K562 (cell line): ENCODE measurements at regions not wholly inside any gene's neighbourhood (a gene's known extent, or its start where the extent isn't known, plus 50 kb on each side); places are given as distances from the start of the nearest gene placed in this dataset.

Experiments used
- ATAC-seq: fragments of 200-7000 bp; cut with Tn5 transposase; 3 replicates; pipeline ENCODE4 v1.9.1; 2020; ENCODE audit warnings: moderate library complexity
- BruUV-seq: library from RNA; stranded (reverse); fragments of 400-500 nt; replicated peaks from 2 replicates; lab custom pipeline; 2021; lab: Mats Ljungman, UMichigan
- CTCF ChIA-PET: fragments of 300-600 bp; formaldehyde crosslinking; extraction: SDS; loops from one replicate; lab custom pipeline; 2021; ENCODE audit warnings: low intra/inter-chr PET ratio; lab: Yijun Ruan, JAX
- POLR2A ChIA-PET: fragments of 300-600, 350-650 bp; sonication (Branson Sonifier 250); formaldehyde crosslinking; extraction: SDS; loops from one replicate; lab custom pipeline; 2021; ENCODE audit warnings: antibody characterized with exemption, inconsistent platforms; lab: Yijun Ruan, JAX
- DNase-seq, 4 experiments: peaks; one replicate each; pipeline versions ENCODE4 v3.0.0 to v3.0.0-alpha.2; 2011 to 2018; ENCODE audit warnings: low spot score in 3 of 4, mixed read lengths in 3 of 4; ENCODE audit errors: extremely low read depth in 1 of 4
- FAIRE-seq: peaks from 2 replicates; lab custom pipeline; 2011; peaks lifted over from hg19 to GRCh38; lab: Jason Lieb, UNC
- H2AFZ ChIP-seq: 2 replicates; pipeline ENCODE4 v1.6.0; 2011; ENCODE audit warnings: low read depth, low read length, control low read depth, inconsistent platforms
- H3K27ac ChIP-seq: fragments of 200-600 bp; 3 replicates; pipeline ENCODE4 v1.8.0; 2011; ENCODE audit warnings: low read depth, mild to moderate bottlenecking, control low read depth, inconsistent platforms, low read length, moderate library complexity, mixed read lengths; ENCODE audit errors: extremely low read depth
- H3K27me3 ChIP-seq, 2 experiments: fragments of 300-600 bp in 1 of 2; 2 replicates in 1 of 2; 3 replicates in 1 of 2; pipeline versions ENCODE4 v1.6.0 to v1.8.0; 2011; ENCODE audit warnings: inconsistent platforms in 2 of 2, low read length in 2 of 2, mild to moderate bottlenecking in 1 of 2, mixed read lengths in 1 of 2, moderate library complexity in 1 of 2; ENCODE audit not compliant: control insufficient read depth in 2 of 2, insufficient read depth in 2 of 2
- H3K36me3 ChIP-seq: fragments of 300-600 bp; 3 replicates; pipeline ENCODE4 v1.8.0; 2011; ENCODE audit warnings: mild to moderate bottlenecking, low read length, inconsistent platforms; ENCODE audit not compliant: control insufficient read depth, insufficient read depth
- H3K4me1 ChIP-seq, 2 experiments: fragments of 200-600 bp in 1 of 2; replicated peaks in 1 of 2; 2 replicates in 1 of 2; 3 replicates in 1 of 2; pipeline versions ENCODE4 v1.5.1 to v1.8.0; 2011; ENCODE audit warnings: inconsistent platforms in 2 of 2, low read length in 2 of 2, mild to moderate bottlenecking in 1 of 2, mixed read lengths in 1 of 2, moderate library complexity in 1 of 2; ENCODE audit not compliant: control insufficient read depth in 2 of 2, insufficient read depth in 2 of 2
- H3K4me2 ChIP-seq: 2 replicates; pipeline ENCODE4 v1.6.1; 2011; ENCODE audit warnings: low read length, control low read depth, inconsistent platforms, mixed read lengths; ENCODE audit not compliant: insufficient read depth
- H3K4me3 ChIP-seq: fragments of 200-600 bp; sonication (generic), shearing (Covaris generic); 2 replicates; pipeline ENCODE4 v1.5.1; 2016; ENCODE audit warnings: control low read depth, inconsistent platforms
- H3K79me2 ChIP-seq: fragments of 200-600 bp; 3 replicates; pipeline ENCODE4 v1.8.0; 2011; ENCODE audit warnings: low read length, inconsistent platforms; ENCODE audit not compliant: control insufficient read depth, insufficient read depth
- H3K9ac ChIP-seq, 2 experiments: 2 replicates each; pipeline versions ENCODE4 v1.6.0 to v1.6.1; 2011; ENCODE audit warnings: low read depth in 2 of 2, low read length in 2 of 2, control low read depth in 1 of 2, inconsistent platforms in 1 of 2, mild to moderate bottlenecking in 1 of 2, mixed read lengths in 1 of 2; ENCODE audit not compliant: insufficient read depth in 1 of 2
- H3K9me1 ChIP-seq: one replicate; pipeline ENCODE4 v1.6.0; 2011; ENCODE audit warnings: inconsistent platforms, mild to moderate bottlenecking, low read length, moderate library complexity; ENCODE audit not compliant: control insufficient read depth, insufficient read depth
- H3K9me3 ChIP-seq: replicated peaks from 2 replicates; pipeline ENCODE4 v1.5.1; 2011; ENCODE audit warnings: low read depth, low read length, inconsistent platforms; ENCODE audit not compliant: control insufficient read depth, insufficient read depth
- H4K20me1 ChIP-seq: replicated peaks from 2 replicates; pipeline ENCODE4 v1.6.1; 2011; ENCODE audit warnings: low read length, inconsistent platforms, mixed read lengths; ENCODE audit not compliant: control insufficient read depth, insufficient read depth
- BDP1 ChIP-seq: IDR thresholded peaks from 3 replicates; pipeline ENCODE4 v1.6.1; 2011; ENCODE audit not compliant: insufficient read length, insufficient read depth
- CREB3 ChIP-seq: fragments of 450-650 bp; conservative IDR thresholded peaks from 2 replicates; pipeline ENCODE4 v1.6.1; 2016; ENCODE audit warnings: missing genetic modification characterization, low read depth, mild to moderate bottlenecking, missing compliant biosample characterization, moderate library complexity
- EHMT2 ChIP-seq: fragments of 450-650 bp; IDR thresholded peaks from 2 replicates; pipeline ENCODE4 v1.6.1; 2018; ENCODE audit warnings: antibody characterized with exemption
- LEF1 ChIP-seq: fragments of 450-650 bp; IDR thresholded peaks from 2 replicates; pipeline ENCODE4 v1.6.1; 2016; ENCODE audit warnings: mild to moderate bottlenecking
- NCOR1 ChIP-seq: fragments of 450-650 bp; IDR thresholded peaks from 2 replicates; pipeline ENCODE4 v1.6.1; 2016; ENCODE audit warnings: mild to moderate bottlenecking, moderate library complexity
- NR0B1 ChIP-seq: fragments of 450-650 bp; IDR thresholded peaks from one replicate; pipeline ENCODE4 v1.6.1; 2018; ENCODE audit warnings: mild to moderate bottlenecking, moderate library complexity; ENCODE audit not compliant: partially characterized antibody
- POLR2B ChIP-seq: fragments of 450-650 bp; IDR thresholded peaks from 2 replicates; pipeline ENCODE4 v1.6.1; 2018; ENCODE audit warnings: low read depth; ENCODE audit not compliant: partially characterized antibody
- SIN3A ChIP-seq, 2 experiments: fragments of 150-350 bp in 1 of 2; IDR thresholded peaks; 2 replicates each; pipeline ENCODE4 v1.6.1; 2011 to 2016; ENCODE audit warnings: borderline replicate concordance in 2 of 2, low read depth in 2 of 2, low read length in 2 of 2, mild to moderate bottlenecking in 2 of 2, moderate library complexity in 2 of 2; ENCODE audit not compliant: control insufficient read depth in 1 of 2
- THAP12 ChIP-seq: fragments of 250-450 bp; sonication (Bioruptor Pico); IDR thresholded peaks from 2 replicates; pipeline ENCODE4 v1.9.0; 2021; ENCODE audit warnings: mild to moderate bottlenecking, inconsistent platforms
- THAP7 ChIP-seq: fragments of 250-450 bp; sonication (Bioruptor Pico); IDR thresholded peaks from 2 replicates; pipeline ENCODE4 v1.5.0; 2021
- ZBTB49 ChIP-seq: sonication (generic); formaldehyde crosslinking; IDR thresholded peaks from 2 replicates; pipeline ENCODE4 v1.8.0; 2022; ENCODE audit warnings: missing genetic modification reagents, mild to moderate bottlenecking, borderline replicate concordance
- WGBS: fragments of 100-300 bp; shearing (Covaris generic); methylation state at CpG from one replicate; pipeline ENCODE4 v1.1.6; 2016; ENCODE audit warnings: low coverage, mixed read lengths; ENCODE audit not compliant: insufficient coverage; ENCODE audit errors: missing lambda C conversion rate; 5-methylcytosine and 5-hydroxymethylcytosine counted together
- in situ Hi-C: fragments of 300-500 bp; cut with MboI; formaldehyde crosslinking; loops from 4 replicates; pipeline ENCODE4 v1.15.0; 2018; ENCODE audit warnings: inconsistent platforms, mixed read lengths
- intact Hi-C: fragments of 100-400 bp; cut with micrococcal nuclease; formaldehyde crosslinking; loops from 2 replicates; pipeline ENCODE4 v1.14.2; 2022

GRCh38 chr2:147392180-147392579 is 452.6 kb upstream of the ACVR2A start (continued):
- TF ChIP-seq CREB3 (tag): no peak
- no peak for TF ChIP-seq ZBTB49 (CRISPR knock-in tag)
- TF ChIP-seq EHMT2: no peak
- no peak for TF ChIP-seq NCOR1
- no peak for TF ChIP-seq BDP1
- TF ChIP-seq POLR2B: no peak

- 0% methylated on average over 3 of the region's 3 CpGs for WGBS
- no peaks in the 10 kb centered on the region for H3K4me1 ChIP-seq
- BruUV-seq: no TSS peak
- no peaks in the 10 kb centered on the region for H3K36me3 ChIP-seq
- in situ Hi-C loops (no loop called here), intact Hi-C loops (no loop called here)
- no peaks in the 10 kb centered on the region for H4K20me1 ChIP-seq
- FAIRE-seq (no peak), ATAC-seq (no peak), DNase-seq (no peak)
- H2AFZ ChIP-seq: no peak overlapping the region
- H3K4me2 ChIP-seq: no peak overlapping the region
- no peak overlapping the region for H3K27ac ChIP-seq
- ChIA-PET POLR2A (no interaction called here), CTCF (no interaction called here)
- H3K9me1 ChIP-seq: no peaks in the 10 kb centered on the region
- H3K27me3 ChIP-seq: no peaks in the 10 kb centered on the region
- no peaks in the 10 kb centered on the region for H3K9me3 ChIP-seq
- no peak overlapping the region for H3K4me3 ChIP-seq
- no peaks in the 10 kb centered on the region for H3K79me2 ChIP-seq
- H3K9ac ChIP-seq: no peak overlapping the region
- TF ChIP-seq NR0B1 (no peak), LEF1 (no peak), THAP12 (CRISPR knock-in tag) (no peak), SIN3A (IDR thresholded peaks at IDR 0.05; ENCODE audit: borderline replicate concordance in 2 of 2, control insufficient read depth in 1 of 2, low read depth in 2 of 2, low read length in 2 of 2) (no peak), THAP7 (no peak)
Measured at GRCh38 chr2:147390475-147390874, 454.4 kb upstream of the ACVR2A start.
